GM18873 (cell line): ENCODE measurements at regions not wholly inside any gene's neighbourhood (a gene's known extent, or its start where the extent isn't known, plus 50 kb on each side); places are given as distances from the start of the nearest gene placed in this dataset.

Experiments used
- ATAC-seq: cut with Tn5 transposase; IDR thresholded peaks from one replicate; pipeline ENCODE4 v1.9.1; 2021; ENCODE audit warnings: mild to moderate bottlenecking, moderate library complexity, moderate number of reproducible peaks; ENCODE audit not compliant: unreplicated experiment, low FRiP score

- no peak for ATAC-seq
Observed at GRCh38 chr5:105735704-105736103, 1935.0 kb downstream of the EFNA5 start.

- ATAC-seq = no peak
Observed at GRCh38 chr5:105730982-105731381, 1939.8 kb downstream of the EFNA5 start.

GRCh38 chr5:105726093-105726492, 1944.6 kb downstream of the EFNA5 start:
- ATAC-seq = no peak

GRCh38 chr5:105708442-105708841, 1962.3 kb downstream of the EFNA5 start:
- no peak for ATAC-seq

- no peak for ATAC-seq
Observed at GRCh38 chr5:105702323-105702722, 1968.4 kb downstream of the EFNA5 start.

- ATAC-seq = no peak
Observed at GRCh38 chr5:105696440-105696839, 1974.3 kb downstream of the EFNA5 start.

- no peak for ATAC-seq
Observed at GRCh38 chr5:105695941-105696340, 1974.8 kb downstream of the EFNA5 start.

GRCh38 chr5:105689596-105689995, 1981.1 kb downstream of the EFNA5 start:
- no peak for ATAC-seq

- no peak for ATAC-seq
Observed at GRCh38 chr5:105688227-105688792, 1982.4 kb downstream of the EFNA5 start.

GRCh38 chr5:105687493-105687892, 1983.2 kb downstream of the EFNA5 start:
- ATAC-seq = no peak

GRCh38 chr5:105685884-105686283, 1984.9 kb downstream of the EFNA5 start:
- ATAC-seq = no peak

- ATAC-seq = no peak
Observed at GRCh38 chr5:105684799-105685198, 1985.9 kb downstream of the EFNA5 start.

- ATAC-seq = no peak
Observed at GRCh38 chr5:105680858-105681475, 1989.8 kb downstream of the EFNA5 start.

GRCh38 chr5:105677291-105677690, 1993.4 kb downstream of the EFNA5 start:
- ATAC-seq = no peak

GRCh38 chr5:105670596-105670995, 2000.1 kb downstream of the EFNA5 start:
- ATAC-seq = no peak

GRCh38 chr5:105663671-105664070, 2007.1 kb downstream of the EFNA5 start:
- no peak for ATAC-seq

- ATAC-seq = no peak
Observed at GRCh38 chr5:105659396-105659795, 2011.3 kb downstream of the EFNA5 start.

- no peak for ATAC-seq
Observed at GRCh38 chr5:105640328-105640727, 2030.4 kb downstream of the EFNA5 start.

- ATAC-seq = no peak
Observed at GRCh38 chr5:105639511-105639910, 2031.2 kb downstream of the EFNA5 start.

- no peak for ATAC-seq
Observed at GRCh38 chr5:105639068-105639467, 2031.7 kb downstream of the EFNA5 start.

GRCh38 chr5:105638437-105638836, 2032.3 kb downstream of the EFNA5 start:
- ATAC-seq = no peak

- no peak for ATAC-seq
Observed at GRCh38 chr5:105632043-105632442, 2038.7 kb downstream of the EFNA5 start.

GRCh38 chr5:105630803-105631202, 2039.9 kb downstream of the EFNA5 start:
- no peak for ATAC-seq
